8988T (cell line): ENCODE measurements at regions not wholly inside any gene's neighbourhood (a gene's known extent, or its start where the extent isn't known, plus 50 kb on each side); places are given as distances from the start of the nearest gene placed in this dataset.

ENCODE experiments used
- DNase-seq: peaks from one replicate; pipeline ENCODE4 v3.0.0; 2011

- no peak for DNase-seq
These were observed 206.4 kb upstream of the RPL38 start for GRCh38 chr17:73997059-73997458.

- no peak for DNase-seq
These were observed 205.2 kb upstream of the RPL38 start for GRCh38 chr17:73998249-73998648.

GRCh38 chr17:73998653-73999645 lies 204.5 kb upstream of the RPL38 start:
- peak; percentile 56 for DNase-seq

GRCh38 chr17:74001145-74001544 lies 202.3 kb upstream of the RPL38 start:
- no peak for DNase-seq

DNA sequence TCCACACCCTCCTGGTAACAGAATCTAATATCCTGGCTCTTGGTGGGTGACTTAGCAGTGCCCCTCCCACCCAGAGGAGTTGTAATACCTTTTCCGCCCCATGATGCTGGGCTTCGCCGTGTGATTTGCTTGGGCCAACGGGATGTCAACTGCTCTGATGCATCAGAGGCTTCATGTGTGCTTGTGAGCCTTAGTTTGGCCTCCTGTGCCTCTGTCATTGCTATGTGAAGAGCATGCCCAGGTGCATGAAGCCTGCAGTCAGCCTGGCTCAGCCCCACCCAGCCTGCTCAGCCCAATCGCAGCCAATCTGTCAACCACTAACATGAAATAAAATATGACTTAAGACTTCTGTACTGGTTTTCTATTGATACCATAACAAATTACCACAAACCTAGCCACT lies 201.2 kb upstream of the RPL38 start:
- DNase-seq = no peak

GRCh38 chr17:74004056-74004455 lies 199.4 kb upstream of the RPL38 start:
- no peak for DNase-seq

DNA sequence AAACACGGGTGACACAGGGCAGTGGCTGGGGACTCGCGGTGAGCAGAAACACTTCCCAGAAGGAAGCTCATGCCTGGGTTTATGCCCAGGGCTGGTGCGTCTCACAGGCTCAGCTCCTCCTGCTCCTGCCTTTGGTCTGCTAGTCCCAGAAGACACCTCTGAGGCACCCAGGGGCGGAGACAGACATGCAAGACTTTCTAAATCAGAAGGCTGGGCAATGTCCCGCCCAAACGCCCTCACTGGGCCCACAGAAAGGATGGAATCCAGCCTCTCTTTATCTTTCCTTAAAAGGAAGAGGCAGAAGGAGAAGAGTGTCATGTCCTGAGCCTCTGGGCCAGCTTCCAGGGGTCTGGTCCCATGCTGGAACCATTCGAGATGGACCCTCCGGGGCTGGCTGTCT lies 197.7 kb upstream of the RPL38 start:
- DNase-seq = no peak

DNA sequence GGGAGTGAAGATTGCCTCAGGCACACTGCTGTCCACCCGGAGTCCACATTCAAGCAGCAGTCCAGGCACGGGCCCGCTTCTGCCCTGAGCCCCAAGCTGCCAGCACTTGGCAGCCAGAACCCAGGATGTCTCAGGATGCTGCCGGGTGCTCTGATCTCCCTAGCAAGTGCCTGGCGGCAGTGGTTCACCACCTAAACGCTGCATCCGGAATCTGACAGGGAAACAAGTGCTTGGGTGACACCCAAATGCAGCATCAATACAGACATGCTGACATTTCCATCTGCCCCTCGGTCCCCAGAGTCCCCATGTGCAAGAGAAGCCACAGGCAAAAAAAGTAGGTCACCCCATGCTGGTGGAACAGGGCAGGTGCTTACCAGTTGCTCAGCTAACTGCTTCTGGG lies 197.1 kb upstream of the RPL38 start:
- no peak for DNase-seq

DNA sequence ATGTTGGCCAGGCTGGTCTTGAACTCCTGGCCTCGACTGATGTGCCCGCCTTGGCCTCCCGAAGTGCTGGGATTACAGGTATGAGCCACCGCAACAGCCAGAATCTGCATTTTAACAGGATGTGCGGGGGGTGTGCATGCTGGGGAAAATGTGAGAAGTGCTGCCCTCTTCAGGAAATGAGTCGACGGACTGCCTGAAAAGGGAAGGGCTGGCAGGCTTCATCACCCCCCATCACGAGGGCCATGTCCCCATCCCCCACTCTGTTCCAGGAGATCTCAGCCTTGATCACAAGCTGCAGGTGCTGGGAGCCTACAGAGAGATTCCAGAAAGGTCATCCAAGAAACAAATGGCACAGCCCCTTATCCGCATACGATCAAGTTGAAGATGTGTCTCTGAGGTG lies 195.3 kb upstream of the RPL38 start:
- DNase-seq = no peak

- DNase-seq = no peak
These were observed 194.3 kb upstream of the RPL38 start for GRCh38 chr17:74009056-74009625.

GRCh38 chr17:74010903-74011302 lies 192.6 kb upstream of the RPL38 start:
- no peak for DNase-seq

DNA sequence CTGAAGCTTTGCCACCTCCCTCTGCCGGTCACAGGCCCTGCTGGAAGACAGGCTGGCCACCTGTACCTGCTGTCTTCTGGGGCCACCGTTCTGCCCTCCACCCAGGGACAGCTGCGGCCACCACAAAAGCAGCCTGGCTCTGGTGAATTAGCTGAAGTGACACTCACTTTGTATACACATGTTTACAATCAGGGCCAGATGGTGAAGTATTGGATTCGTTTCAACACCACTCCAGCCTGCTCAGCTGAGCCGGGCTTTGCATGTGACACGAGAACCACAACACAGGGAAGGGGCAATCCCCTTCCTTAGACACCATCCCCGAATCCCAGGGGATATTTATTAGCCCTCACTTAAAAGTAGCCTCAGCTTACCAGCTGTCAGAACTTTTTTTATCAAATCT lies 191.5 kb upstream of the RPL38 start:
- DNase-seq = no peak

- no peak for DNase-seq
These were observed 191.0 kb upstream of the RPL38 start for GRCh38 chr17:74012465-74012864.

GRCh38 chr17:74015316-74015715 lies 188.2 kb upstream of the RPL38 start:
- DNase-seq = no peak

DNA sequence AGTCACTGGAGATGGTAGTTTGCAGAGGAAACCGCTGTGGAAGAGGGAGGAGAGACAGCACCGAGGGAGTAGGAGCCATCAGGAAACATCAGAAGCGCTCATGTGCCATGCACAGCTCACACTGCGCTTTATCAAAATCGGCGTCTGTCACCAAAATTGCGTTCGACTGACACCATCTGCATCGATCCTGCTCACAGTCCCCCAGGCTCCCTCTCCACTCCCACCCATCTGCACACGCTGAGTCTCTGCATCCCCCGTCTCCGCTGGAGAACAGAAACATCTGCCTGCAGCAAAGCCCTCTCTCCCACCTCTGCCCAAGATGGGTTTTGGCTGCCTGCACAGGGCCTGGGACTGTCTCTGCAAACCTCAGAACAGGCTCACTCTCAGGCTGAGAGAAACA lies 187.5 kb upstream of the RPL38 start:
- no peak for DNase-seq

DNA sequence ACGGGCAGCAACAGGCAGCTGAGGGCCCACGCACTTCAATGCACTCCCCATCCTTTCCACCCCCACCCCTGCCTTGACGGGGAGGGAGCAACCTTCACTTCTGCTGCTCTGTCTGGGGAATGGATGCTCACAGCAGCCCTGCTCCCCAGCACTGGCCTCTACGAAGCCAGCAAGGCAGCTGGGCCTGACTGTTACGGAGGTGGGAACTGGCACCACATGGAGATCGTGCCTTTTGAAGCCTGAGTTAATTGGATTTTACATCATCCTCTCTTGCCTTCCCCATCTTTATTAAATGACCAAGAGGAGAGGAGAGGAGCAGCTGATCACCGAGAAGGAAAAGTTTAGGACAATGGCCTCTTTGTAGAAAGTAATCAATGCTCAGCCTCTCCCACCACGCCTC lies 187.0 kb upstream of the RPL38 start:
- no peak for DNase-seq

GRCh38 chr17:74017466-74017865 lies 186.0 kb upstream of the RPL38 start:
- no peak for DNase-seq

- no peak for DNase-seq
These were observed 185.4 kb upstream of the RPL38 start for GRCh38 chr17:74018115-74018514.

GRCh38 chr17:74019271-74019670 lies 184.2 kb upstream of the RPL38 start:
- no peak for DNase-seq

DNA sequence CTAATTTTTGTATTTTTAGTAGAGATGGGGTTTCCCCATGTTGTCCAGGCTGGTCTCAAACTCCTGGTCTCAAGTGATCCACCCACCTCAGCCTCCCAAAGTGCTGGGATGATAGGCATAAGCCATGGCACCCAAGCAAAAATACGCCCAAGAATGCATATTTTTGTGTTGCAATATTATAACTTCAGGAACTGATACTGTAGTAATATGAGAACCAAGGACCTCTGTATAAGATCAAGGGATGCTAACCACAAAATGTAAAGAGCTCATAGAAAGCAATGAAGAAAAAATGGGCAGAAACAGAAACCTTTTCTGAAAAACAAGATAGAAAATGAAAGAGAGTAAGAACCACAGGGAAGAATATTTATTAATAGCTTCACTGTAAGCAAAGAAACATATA lies 183.6 kb upstream of the RPL38 start:
- DNase-seq = no peak

DNA sequence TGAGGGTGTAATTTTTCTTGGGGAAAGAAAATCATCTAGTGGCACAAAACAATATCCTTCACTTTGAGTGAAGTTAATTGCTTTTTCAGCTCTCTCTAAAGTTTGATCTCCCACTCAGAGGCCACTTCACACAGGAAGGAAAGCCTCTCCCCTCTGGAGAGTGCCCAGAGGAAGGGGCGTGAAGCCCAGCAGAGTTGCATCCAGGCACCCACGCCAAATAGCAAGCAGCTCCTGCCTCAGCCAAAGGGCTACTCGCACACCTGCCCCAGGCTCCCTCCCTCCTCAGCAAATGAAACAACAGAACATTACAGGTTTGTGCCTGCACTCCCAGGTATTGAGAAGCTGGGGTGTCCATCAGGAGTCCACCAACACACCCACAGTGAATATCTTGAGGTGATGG lies 183.0 kb upstream of the RPL38 start:
- DNase-seq = no peak

GRCh38 chr17:74024871-74025531 lies 178.5 kb upstream of the RPL38 start:
- DNase-seq = no peak

DNA sequence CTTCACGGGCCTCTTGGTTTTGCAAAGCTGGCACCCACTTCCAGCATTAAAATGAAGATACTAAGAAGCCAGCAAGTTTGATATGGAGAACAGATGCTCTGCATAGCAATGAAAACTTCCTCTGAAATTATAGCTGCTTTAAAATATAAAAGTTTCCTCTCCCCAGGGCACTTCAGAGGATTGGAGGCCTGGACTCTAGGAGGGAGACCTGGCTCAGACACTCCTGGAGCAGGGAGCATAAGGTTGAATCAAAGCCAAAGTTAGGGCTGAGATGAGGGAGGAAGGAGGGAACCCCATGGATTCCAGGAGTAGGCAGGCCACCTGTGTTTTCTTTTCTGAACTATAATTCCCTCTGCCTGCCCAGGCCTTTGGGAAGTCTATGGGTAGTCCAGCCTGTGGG lies 176.0 kb upstream of the RPL38 start:
- DNase-seq = no peak
